OCI-M1 (cell line): ENCODE measurements at regions not wholly inside any gene's neighbourhood (a gene's known extent, or its start where the extent isn't known, plus 50 kb on each side); places are given as distances from the start of the nearest gene placed in this dataset.
A peak's percentile ranks its signal among the peaks of the same experiment; 100 is the strongest.
"Not testable (repeated sequence)": the region's sequence is repeated elsewhere in the genome, so short reads cannot be mapped to it uniquely, and the experiment has no call there.

Experiments used
- DNase-seq: peaks from one replicate; lab custom pipeline; 2025; lab: John Stamatoyannopoulos, UW

GRCh38 chr1:229886636-229887035 is 180.4 kb upstream of the GALNT2 start:
- DNase-seq = no peak

- no peak for DNase-seq
These were observed 179.8 kb upstream of the GALNT2 start for GRCh38 chr1:229887043-229887822.

GRCh38 chr1:229888157-229888556 is 178.9 kb upstream of the GALNT2 start:
- DNase-seq = no peak

GRCh38 chr1:229888561-229889001 is 178.5 kb upstream of the GALNT2 start:
- DNase-seq = no peak

GRCh38 chr1:229889031-229889517 is 178.0 kb upstream of the GALNT2 start:
- DNase-seq = no peak

GRCh38 chr1:229891227-229891626 is 175.8 kb upstream of the GALNT2 start:
- DNase-seq = no peak

- no peak for DNase-seq
These were observed 174.4 kb upstream of the GALNT2 start for GRCh38 chr1:229892515-229893117.

GRCh38 chr1:229893762-229894444 is 173.1 kb upstream of the GALNT2 start:
- peak; percentile 46 for DNase-seq

GRCh38 chr1:229894532-229894931 is 172.5 kb upstream of the GALNT2 start:
- DNase-seq = no peak

- DNase-seq = no peak
These were observed 171.4 kb upstream of the GALNT2 start for GRCh38 chr1:229895605-229896004.

GRCh38 chr1:229896306-229896705 is 170.7 kb upstream of the GALNT2 start:
- no peak for DNase-seq

GRCh38 chr1:229896861-229897260 is 170.2 kb upstream of the GALNT2 start:
- no peak for DNase-seq

- no peak for DNase-seq
These were observed 169.5 kb upstream of the GALNT2 start for GRCh38 chr1:229897501-229897900.

GRCh38 chr1:229900220-229900619 is 166.8 kb upstream of the GALNT2 start:
- no peak for DNase-seq

GRCh38 chr1:229905031-229905545 is 161.9 kb upstream of the GALNT2 start:
- no peak for DNase-seq

- DNase-seq = no peak
These were observed 161.4 kb upstream of the GALNT2 start for GRCh38 chr1:229905652-229906051.

GRCh38 chr1:229907884-229908638 is 159.0 kb upstream of the GALNT2 start:
- no peak for DNase-seq

- no peak for DNase-seq
These were observed 158.3 kb upstream of the GALNT2 start for GRCh38 chr1:229908689-229909088.

- DNase-seq = no peak
These were observed 153.5 kb upstream of the GALNT2 start for GRCh38 chr1:229913489-229913888.

- not testable (repeated sequence) for DNase-seq
These were observed 147.6 kb upstream of the GALNT2 start for GRCh38 chr1:229919488-229919887.

- DNase-seq = no peak
These were observed 146.4 kb upstream of the GALNT2 start for GRCh38 chr1:229920683-229921082.

- DNase-seq = no peak
These were observed 144.8 kb upstream of the GALNT2 start for GRCh38 chr1:229922249-229922648.
